ENCODE measurements at regions not wholly inside any gene's neighbourhood (a gene's known extent, or its start where the extent isn't known, plus 50 kb on each side); places are given as distances from the start of the nearest gene placed in this dataset.

DNA sequence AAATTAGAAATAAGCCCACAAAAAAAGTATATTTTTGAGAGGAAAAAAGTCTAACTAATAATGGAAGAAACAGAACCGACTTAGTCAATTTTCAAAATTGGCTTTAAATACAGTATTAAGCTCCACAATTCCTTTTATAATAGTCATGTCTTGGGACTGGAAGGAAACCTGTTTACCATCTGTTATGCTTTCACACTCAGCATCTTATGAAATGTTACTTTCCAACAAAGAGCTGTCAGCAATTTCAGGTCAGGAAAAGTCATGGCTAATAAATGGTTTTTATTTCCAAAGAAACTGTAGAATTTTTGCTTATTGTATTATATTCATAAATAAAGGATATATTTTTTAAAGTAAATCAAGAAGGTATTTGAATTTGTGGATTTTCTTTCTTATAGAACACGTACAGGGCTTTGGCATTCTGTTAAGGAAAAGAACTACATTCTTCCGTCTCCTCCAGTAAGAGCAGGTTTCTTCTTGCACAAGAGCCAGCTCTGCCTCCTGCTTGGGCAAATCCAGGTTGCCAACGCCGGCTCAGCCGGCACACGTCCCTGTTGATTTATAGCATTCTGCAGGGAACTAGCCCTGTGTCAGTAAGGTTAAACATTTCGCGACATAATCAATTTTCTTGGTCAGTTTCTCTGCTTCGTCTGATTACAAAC, 52.9 kb upstream of the GPR12 start:
- intact Hi-C loops (cut with micrococcal nuclease): no loop called here
- H3K27me3 Mint-ChIP-seq (ENCODE audit: insufficient read depth, unreplicated experiment): peaks cover 84% of the 10 kb centered on the region

GRCh38 chr13:26811581-26811980, 51.0 kb upstream of the GPR12 start:
- CTCF ChIA-PET: interaction anchor here (0.8 kb wide), 1 partner anchor 9 kb away, joined by 3 read pairs; no protein-coding TSS in a partner anchor
- no peak for DNase-seq (ENCODE audit: unreplicated experiment)

More for the DNA sequence above, 52.9 kb upstream of the GPR12 start:
- peak; percentile 22 for DNase-seq (ENCODE audit: unreplicated experiment)
- TF ChIP-seq, protein P1, sequence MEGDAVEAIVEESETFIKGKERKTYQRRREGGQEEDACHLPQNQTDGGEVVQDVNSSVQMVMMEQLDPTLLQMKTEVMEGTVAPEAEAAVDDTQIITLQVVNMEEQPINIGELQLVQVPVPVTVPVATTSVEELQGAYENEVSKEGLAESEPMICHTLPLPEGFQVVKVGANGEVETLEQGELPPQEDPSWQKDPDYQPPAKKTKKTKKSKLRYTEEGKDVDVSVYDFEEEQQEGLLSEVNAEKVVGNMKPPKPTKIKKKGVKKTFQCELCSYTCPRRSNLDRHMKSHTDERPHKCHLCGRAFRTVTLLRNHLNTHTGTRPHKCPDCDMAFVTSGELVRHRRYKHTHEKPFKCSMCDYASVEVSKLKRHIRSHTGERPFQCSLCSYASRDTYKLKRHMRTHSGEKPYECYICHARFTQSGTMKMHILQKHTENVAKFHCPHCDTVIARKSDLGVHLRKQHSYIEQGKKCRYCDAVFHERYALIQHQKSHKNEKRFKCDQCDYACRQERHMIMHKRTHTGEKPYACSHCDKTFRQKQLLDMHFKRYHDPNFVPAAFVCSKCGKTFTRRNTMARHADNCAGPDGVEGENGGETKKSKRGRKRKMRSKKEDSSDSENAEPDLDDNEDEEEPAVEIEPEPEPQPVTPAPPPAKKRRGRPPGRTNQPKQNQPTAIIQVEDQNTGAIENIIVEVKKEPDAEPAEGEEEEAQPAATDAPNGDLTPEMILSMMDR (IDR thresholded peaks at IDR 0.05; ENCODE audit: unreplicated experiment): no peak
- no peak overlapping the region for H3K4me3 Mint-ChIP-seq (ENCODE audit: unreplicated experiment)
- no peak overlapping the region for H3K27ac Mint-ChIP-seq (ENCODE audit: low read depth, unreplicated experiment)
- ChIA-PET CTCF (interaction anchor here (0.7 kb wide), 1 partner anchor 522 kb away, joined by 3 read pairs; no protein-coding TSS in a partner anchor), POLR2A (interaction anchor here (0.7 to 1.2 kb wide), 3 partner anchors 8 to 29 kb away, joined by 3 to 4 read pairs (median 3); no protein-coding TSS in a partner anchor)
- H3K36me3 Mint-ChIP-seq (ENCODE audit: insufficient read depth, unreplicated experiment): no peaks in the 10 kb centered on the region
- H3K9me3 Mint-ChIP-seq (ENCODE audit: unreplicated experiment): no peaks in the 10 kb centered on the region
- no peaks in the 10 kb centered on the region for H3K4me1 Mint-ChIP-seq (ENCODE audit: insufficient read depth, unreplicated experiment)
- no TSS peak for BruUV-seq (replicated peaks)

More at GRCh38 chr13:26811581-26811980, 51.0 kb upstream of the GPR12 start:
- no peaks in the 10 kb centered on the region for H3K9me3 Mint-ChIP-seq (ENCODE audit: unreplicated experiment)
- H3K4me3 Mint-ChIP-seq (ENCODE audit: unreplicated experiment): no peak overlapping the region
- intact Hi-C loops (cut with micrococcal nuclease): no loop called here
- POLR2A ChIA-PET: no interaction called here
- no peaks in the 10 kb centered on the region for H3K36me3 Mint-ChIP-seq (ENCODE audit: insufficient read depth, unreplicated experiment)
- H3K27me3 Mint-ChIP-seq (ENCODE audit: insufficient read depth, unreplicated experiment): peaks cover 80% of the 10 kb centered on the region
- TF ChIP-seq, protein P1 (IDR thresholded peaks at IDR 0.05; ENCODE audit: unreplicated experiment): no peak
- no peak overlapping the region for H3K27ac Mint-ChIP-seq (ENCODE audit: low read depth, unreplicated experiment)
- no TSS peak for BruUV-seq (replicated peaks)
- no peaks in the 10 kb centered on the region for H3K4me1 Mint-ChIP-seq (ENCODE audit: insufficient read depth, unreplicated experiment)

All from MCF 10A (cell line).